Endothelial cell of umbilical vein (primary cell): ENCODE measurements at regions not wholly inside any gene's neighbourhood (a gene's known extent, or its start where the extent isn't known, plus 50 kb on each side); places are given as distances from the start of the nearest gene placed in this dataset.

ENCODE experiments used
- BruUV-seq: library from RNA; stranded (reverse); fragments of 400-500 nt; replicated peaks from 2 replicates; lab custom pipeline; 2021; lab: Mats Ljungman, UMichigan
- CTCF ChIA-PET: fragments of 300-600, 350-600 bp; sonication (Branson Sonifier 250); formaldehyde crosslinking; loops from one replicate; lab custom pipeline; 2021; ENCODE audit warnings: antibody characterized with exemption, inconsistent platforms; lab: Charles Lee
- POLR2A ChIA-PET: fragments of 300-600, 350-600 bp; sonication (Branson Sonifier 250); formaldehyde crosslinking; loops from one replicate; lab custom pipeline; 2021; ENCODE audit warnings: antibody characterized with exemption, inconsistent platforms; lab: Charles Lee
- DNase-seq: peaks from one replicate; pipeline ENCODE4 v3.0.0-alpha.2; 2011; ENCODE audit warnings: low read depth, low spot score
- FAIRE-seq: peaks from 2 replicates; lab custom pipeline; 2011; peaks lifted over from hg19 to GRCh38; lab: Jason Lieb, UNC
- H2AFZ ChIP-seq: 2 replicates; pipeline ENCODE4 v1.6.0; 2012; ENCODE audit warnings: low read depth, low read length, control low read depth, inconsistent platforms
- H3K27ac ChIP-seq: 2 replicates; pipeline ENCODE4 v1.5.1; 2011; ENCODE audit warnings: low read depth, mild to moderate bottlenecking, control low read depth, low read length, moderate library complexity; ENCODE audit not compliant: insufficient read depth
- H3K27me3 ChIP-seq, 2 experiments: 2 replicates each; pipeline versions ENCODE4 v1.6.0 to v1.6.1; 2011; ENCODE audit warnings: low read length in 2 of 2, mixed read lengths in 1 of 2; ENCODE audit not compliant: control insufficient read depth in 2 of 2, insufficient read depth in 2 of 2
- H3K36me3 ChIP-seq, 2 experiments: 2 replicates in 1 of 2; 3 replicates in 1 of 2; pipeline ENCODE4 v1.5.1; 2011; ENCODE audit warnings: low read length in 2 of 2, mild to moderate bottlenecking in 1 of 2, moderate library complexity in 1 of 2; ENCODE audit not compliant: control insufficient read depth in 2 of 2, insufficient read depth in 2 of 2; ENCODE audit errors: extremely low read depth in 1 of 2
- H3K4me1 ChIP-seq: 3 replicates; pipeline ENCODE4 v1.5.1; 2011; ENCODE audit warnings: mild to moderate bottlenecking, low read length; ENCODE audit not compliant: control insufficient read depth, insufficient read depth; ENCODE audit errors: extremely low read depth
- H3K4me2 ChIP-seq: 2 replicates; pipeline ENCODE4 v1.6.1; 2011; ENCODE audit warnings: low read length, control low read depth, mixed read lengths; ENCODE audit not compliant: insufficient read depth
- H3K4me3 ChIP-seq, 3 experiments: fragments of 200-600 bp in 1 of 3; sonication (generic), shearing (Covaris generic) in 1 of 3; replicated peaks in 1 of 3; 2 replicates each; pipeline ENCODE4 v1.5.1; 2011 to 2016; ENCODE audit warnings: control low read depth in 3 of 3, low read length in 3 of 3, mild to moderate bottlenecking in 2 of 3, inconsistent platforms in 1 of 3, low read depth in 1 of 3, moderate library complexity in 1 of 3; ENCODE audit not compliant: insufficient read depth in 1 of 3
- H3K79me2 ChIP-seq: 2 replicates; pipeline ENCODE4 v1.6.0; 2012; ENCODE audit warnings: low read length, inconsistent platforms; ENCODE audit not compliant: control insufficient read depth, insufficient read depth
- H3K9ac ChIP-seq: replicated peaks from 2 replicates; pipeline ENCODE3; 2011; ENCODE audit warnings: low read length, control low read depth; ENCODE audit not compliant: insufficient read depth; ENCODE audit errors: extremely low read depth
- H3K9me1 ChIP-seq: replicated peaks from 3 replicates; pipeline ENCODE4 v1.6.0; 2011; ENCODE audit warnings: mild to moderate bottlenecking, low read length; ENCODE audit not compliant: control insufficient read depth, insufficient read depth; ENCODE audit errors: extremely low read depth
- H3K9me3 ChIP-seq: replicated peaks from 2 replicates; pipeline ENCODE4 v1.5.1; 2012; ENCODE audit warnings: low read length, inconsistent platforms; ENCODE audit not compliant: control insufficient read depth, insufficient read depth
- H4K20me1 ChIP-seq: replicated peaks from 2 replicates; pipeline ENCODE3; 2011; ENCODE audit warnings: mild to moderate bottlenecking, low read length; ENCODE audit not compliant: control insufficient read depth, insufficient read depth; ENCODE audit errors: extremely low read depth
- CTCF ChIP-seq, 2 donors: IDR thresholded peaks; 1 replicate in 1 of 2; 2 replicates in 1 of 2; pipeline ENCODE4 v1.5.1; 2011; ENCODE audit warnings: low read length in 2 of 2, mild to moderate bottlenecking in 2 of 2, moderate library complexity in 2 of 2, control low read depth in 1 of 2, inconsistent platforms in 1 of 2, low read depth in 1 of 2; ENCODE audit not compliant: insufficient read depth in 1 of 2; ENCODE audit errors: extremely low read depth in 1 of 2
- EZH2 ChIP-seq: IDR thresholded peaks from 2 replicates; pipeline ENCODE4 v1.6.1; 2012; ENCODE audit warnings: borderline replicate concordance, low read depth, mild to moderate bottlenecking, moderate library complexity, low read length, inconsistent platforms; ENCODE audit not compliant: severe bottlenecking
- FOS ChIP-seq: IDR thresholded peaks from 2 replicates; pipeline ENCODE4 v1.6.1; 2011; ENCODE audit warnings: mild to moderate bottlenecking, low read length, moderate library complexity, borderline replicate concordance; ENCODE audit not compliant: insufficient read depth
- GATA2 ChIP-seq: IDR thresholded peaks from 2 replicates; pipeline ENCODE4 v1.7.0; 2011; ENCODE audit warnings: low read depth, mild to moderate bottlenecking, moderate library complexity, mixed read lengths, low read length; ENCODE audit not compliant: insufficient read length, insufficient read depth
- JUN ChIP-seq: IDR thresholded peaks from 2 replicates; pipeline ENCODE4 v1.6.1; 2011; ENCODE audit warnings: borderline replicate concordance, low read depth; ENCODE audit not compliant: insufficient read length, insufficient read depth
- MAX ChIP-seq: IDR thresholded peaks from 2 replicates; pipeline ENCODE4 v1.6.1; 2011; ENCODE audit not compliant: insufficient read depth, insufficient read length
- MYC ChIP-seq: IDR thresholded peaks from one replicate; pipeline ENCODE4 v1.6.1; 2011; ENCODE audit warnings: mild to moderate bottlenecking, low read depth, low read length
- POLR2A ChIP-seq: IDR thresholded peaks from 2 replicates; pipeline ENCODE4 v1.6.1; 2012; ENCODE audit warnings: low read depth, mild to moderate bottlenecking, control low read depth, low read length
- POLR2AphosphoS5 ChIP-seq: IDR thresholded peaks from 2 replicates; pipeline ENCODE4 v1.6.1; 2012; ENCODE audit warnings: low read depth, mild to moderate bottlenecking, control low read depth, low read length, moderate library complexity; ENCODE audit not compliant: insufficient read depth
- dilution Hi-C: fragments of 300-500 bp; cut with MboI; formaldehyde crosslinking; loops from one replicate; pipeline ENCODE4 v1.15.0; 2019; ENCODE audit warnings: low sequenced_read_pairs; ENCODE audit not compliant: extremely low pct_ligation_motif_present
- intact Hi-C: fragments of 100-400 bp; cut with micrococcal nuclease; formaldehyde crosslinking; loops from one replicate; pipeline ENCODE4 v1.10.0; 2022

GRCh38 chr2:180495606-180496005, 484.8 kb upstream of the UBE2E3 start:
- H3K27me3 ChIP-seq: no peaks in the 10 kb centered on the region
- H4K20me1 ChIP-seq: no peaks in the 10 kb centered on the region
- intact Hi-C loops (no loop called here), dilution Hi-C loops (no loop called here)
- H3K4me2 ChIP-seq: no peak overlapping the region
- ChIA-PET CTCF (no interaction called here), POLR2A (no interaction called here)
- H3K36me3 ChIP-seq: no peaks in the 10 kb centered on the region
- no peak for FAIRE-seq
- TF ChIP-seq FOS (no peak), EZH2 (no peak), JUN (no peak), MYC (no peak), POLR2A (no peak), GATA2 (no peak), MAX (no peak), CTCF (IDR thresholded peaks at IDR 0.05; ENCODE audit: extremely low read depth in 1 of 2, insufficient read depth in 1 of 2, low read depth in 1 of 2, low read length in 2 of 2) (no peak), POLR2AphosphoS5 (no peak)
- BruUV-seq: no TSS peak
- H2AFZ ChIP-seq: no peak overlapping the region
- H3K4me3 ChIP-seq: no peak overlapping the region
- DNase-seq: no peak
- no peaks in the 10 kb centered on the region for H3K9me1 ChIP-seq
- no peak overlapping the region for H3K27ac ChIP-seq
- H3K9ac ChIP-seq: no peak overlapping the region
- H3K79me2 ChIP-seq: no peaks in the 10 kb centered on the region
- H3K4me1 ChIP-seq: no peaks in the 10 kb centered on the region
- H3K9me3 ChIP-seq: no peaks in the 10 kb centered on the region
